ENCODE measurements at regions not wholly inside any gene's neighbourhood (a gene's known extent, or its start where the extent isn't known, plus 50 kb on each side); places are given as distances from the start of the nearest gene placed in this dataset.

GRCh38 chr16:86444661-86445060, 65.7 kb upstream of the FOXF1 start:
- DNase-seq (ENCODE audit: low spot score): no peak

GRCh38 chr16:86446279-86446678, 64.0 kb upstream of the FOXF1 start:
- no peak for DNase-seq (ENCODE audit: low spot score)

- DNase-seq (ENCODE audit: low spot score): no peak
These were observed 63.1 kb upstream of the FOXF1 start for GRCh38 chr16:86447228-86447627.

GRCh38 chr16:86448306-86448890, 61.9 kb upstream of the FOXF1 start:
- no peak for DNase-seq (ENCODE audit: low spot score)

GRCh38 chr16:86449446-86450095, 60.8 kb upstream of the FOXF1 start:
- no peak for DNase-seq (ENCODE audit: low spot score)

GRCh38 chr16:86450691-86451090, 59.6 kb upstream of the FOXF1 start:
- DNase-seq (ENCODE audit: low spot score): no peak

GRCh38 chr16:86452451-86452850, 57.9 kb upstream of the FOXF1 start:
- no peak for DNase-seq (ENCODE audit: low spot score)

GRCh38 chr16:86455116-86455515, 55.2 kb upstream of the FOXF1 start:
- no peak for DNase-seq (ENCODE audit: low spot score)

- no peak for DNase-seq (ENCODE audit: low spot score)
These were observed 54.7 kb upstream of the FOXF1 start for GRCh38 chr16:86455640-86456039.

GRCh38 chr16:86457501-86458148, 52.7 kb upstream of the FOXF1 start:
- no peak for DNase-seq (ENCODE audit: low spot score)

GRCh38 chr16:86458149-86458777, 52.1 kb upstream of the FOXF1 start:
- no peak for DNase-seq (ENCODE audit: low spot score)

- no peak for DNase-seq (ENCODE audit: low spot score)
These were observed 51.1 kb upstream of the FOXF1 start for GRCh38 chr16:86459266-86459665.

Data from pons (tissue), 1 donor.